C4-2B (cell line): ENCODE measurements at regions not wholly inside any gene's neighbourhood (a gene's known extent, or its start where the extent isn't known, plus 50 kb on each side); places are given as distances from the start of the nearest gene placed in this dataset.

Experiments
- ZFX ChIP-seq: fragments of 450-650 bp; IDR thresholded peaks from 2 replicates; pipeline ENCODE4 v1.6.1; 2017
- TF ChIP-seq, protein P1 (sequence below): fragments of 450-650 bp; conservative IDR thresholded peaks from 2 replicates; pipeline ENCODE4 v1.5.1; 2017; ENCODE audit warnings: mild to moderate bottlenecking

DNA sequence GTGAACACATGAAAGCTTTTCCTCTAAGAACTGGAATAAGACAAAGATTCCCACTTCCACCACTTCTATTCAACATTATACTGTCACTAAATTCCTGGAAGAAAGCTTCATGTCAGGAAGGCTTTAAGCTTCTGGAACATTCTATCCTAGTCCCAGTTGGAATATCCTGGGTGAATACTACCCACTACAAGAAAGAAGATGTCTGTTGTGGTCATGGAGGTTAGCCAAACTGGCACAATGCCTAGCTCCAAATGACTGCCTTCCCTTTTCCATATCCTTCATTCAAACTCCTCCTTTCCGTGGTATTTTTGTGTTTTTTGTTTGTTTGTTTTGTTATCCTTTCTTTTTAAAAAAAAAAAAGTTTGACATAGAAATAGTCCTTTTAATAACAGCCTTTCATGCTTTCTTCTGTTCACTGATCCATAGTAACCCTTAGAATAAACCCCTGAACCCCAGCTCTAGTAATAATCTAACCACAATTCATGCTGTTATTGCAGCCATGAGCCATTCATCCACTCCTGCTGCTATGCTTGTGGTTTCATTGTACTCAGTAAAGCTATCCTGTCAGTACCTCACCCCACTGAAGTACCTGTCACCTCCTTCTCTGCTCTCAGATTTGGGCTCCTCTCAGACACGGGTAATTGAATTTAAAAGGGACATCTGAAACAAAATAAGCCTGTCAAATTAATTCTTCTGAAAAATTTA, 447.5 kb downstream of the IGSF11 start:
- TF ChIP-seq, protein P1, sequence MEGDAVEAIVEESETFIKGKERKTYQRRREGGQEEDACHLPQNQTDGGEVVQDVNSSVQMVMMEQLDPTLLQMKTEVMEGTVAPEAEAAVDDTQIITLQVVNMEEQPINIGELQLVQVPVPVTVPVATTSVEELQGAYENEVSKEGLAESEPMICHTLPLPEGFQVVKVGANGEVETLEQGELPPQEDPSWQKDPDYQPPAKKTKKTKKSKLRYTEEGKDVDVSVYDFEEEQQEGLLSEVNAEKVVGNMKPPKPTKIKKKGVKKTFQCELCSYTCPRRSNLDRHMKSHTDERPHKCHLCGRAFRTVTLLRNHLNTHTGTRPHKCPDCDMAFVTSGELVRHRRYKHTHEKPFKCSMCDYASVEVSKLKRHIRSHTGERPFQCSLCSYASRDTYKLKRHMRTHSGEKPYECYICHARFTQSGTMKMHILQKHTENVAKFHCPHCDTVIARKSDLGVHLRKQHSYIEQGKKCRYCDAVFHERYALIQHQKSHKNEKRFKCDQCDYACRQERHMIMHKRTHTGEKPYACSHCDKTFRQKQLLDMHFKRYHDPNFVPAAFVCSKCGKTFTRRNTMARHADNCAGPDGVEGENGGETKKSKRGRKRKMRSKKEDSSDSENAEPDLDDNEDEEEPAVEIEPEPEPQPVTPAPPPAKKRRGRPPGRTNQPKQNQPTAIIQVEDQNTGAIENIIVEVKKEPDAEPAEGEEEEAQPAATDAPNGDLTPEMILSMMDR, result no peak
- TF ChIP-seq ZFX, result no peak
